Fibroblast of skin of right quadriceps (primary cell): ENCODE measurements at regions not wholly inside any gene's neighbourhood (a gene's known extent, or its start where the extent isn't known, plus 50 kb on each side); places are given as distances from the start of the nearest gene placed in this dataset.

Source experiments
- DNase-seq: peaks from one replicate; pipeline ENCODE4 v3.0.0-alpha.2; 2013

DNA sequence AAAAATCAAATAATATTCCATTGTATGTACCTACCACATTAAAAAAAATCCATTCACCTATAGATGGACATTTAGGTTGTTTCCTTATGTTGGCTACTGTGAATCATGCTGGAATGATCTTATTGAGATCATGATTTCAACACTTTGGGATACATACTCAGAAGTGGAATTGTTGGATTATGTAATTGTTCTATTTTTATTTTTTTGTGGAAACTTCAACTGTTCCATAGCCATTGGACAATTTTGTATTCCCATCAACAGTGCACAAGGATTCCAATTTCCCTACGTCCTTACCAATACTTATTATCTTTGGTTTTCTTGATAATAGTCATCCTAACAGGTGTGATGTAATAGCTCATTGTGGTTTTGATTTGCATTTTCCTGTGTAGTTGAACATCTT is 834.0 kb downstream of the MAFB start:
- DNase-seq: peak; percentile 33

DNA sequence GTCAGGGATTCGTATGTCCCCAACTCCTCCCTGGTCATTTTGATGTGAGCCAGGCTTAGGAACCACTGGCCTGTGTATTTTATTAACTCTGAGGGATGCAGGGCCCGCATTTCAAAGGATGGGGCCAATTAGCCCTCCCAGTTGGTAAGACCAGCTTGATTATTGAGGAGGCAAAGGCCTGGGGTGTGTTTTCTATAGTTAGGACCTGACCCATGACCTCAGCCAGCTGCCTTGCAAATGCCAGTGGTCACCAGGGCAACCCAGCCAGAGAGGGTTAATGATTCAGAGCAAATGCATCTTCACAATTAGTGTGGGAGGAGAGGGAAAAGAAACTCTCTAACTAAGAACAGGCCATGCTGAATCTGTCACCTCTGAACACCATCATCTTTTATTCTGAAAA is 835.4 kb downstream of the MAFB start:
- peak; percentile 73 for DNase-seq

DNA sequence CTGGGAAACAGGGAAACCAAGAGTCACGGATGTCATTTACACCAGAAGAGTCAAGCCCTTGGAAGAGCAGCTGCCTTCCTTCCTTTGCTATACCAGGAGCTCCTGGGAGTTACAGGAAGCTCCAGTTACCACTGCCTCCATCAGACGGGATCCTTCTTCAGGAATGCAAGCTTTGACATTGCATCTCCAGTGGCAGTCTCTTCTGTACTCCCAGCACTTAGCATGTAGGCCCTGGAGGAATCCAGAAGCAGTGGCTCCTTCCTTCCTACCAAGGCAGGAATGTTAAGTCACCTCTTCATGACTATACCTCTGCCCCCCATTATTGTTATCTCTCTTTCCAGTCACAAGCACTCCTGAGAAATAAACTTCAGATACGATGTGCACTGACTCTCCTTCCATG is 836.0 kb downstream of the MAFB start:
- DNase-seq: no peak

DNA sequence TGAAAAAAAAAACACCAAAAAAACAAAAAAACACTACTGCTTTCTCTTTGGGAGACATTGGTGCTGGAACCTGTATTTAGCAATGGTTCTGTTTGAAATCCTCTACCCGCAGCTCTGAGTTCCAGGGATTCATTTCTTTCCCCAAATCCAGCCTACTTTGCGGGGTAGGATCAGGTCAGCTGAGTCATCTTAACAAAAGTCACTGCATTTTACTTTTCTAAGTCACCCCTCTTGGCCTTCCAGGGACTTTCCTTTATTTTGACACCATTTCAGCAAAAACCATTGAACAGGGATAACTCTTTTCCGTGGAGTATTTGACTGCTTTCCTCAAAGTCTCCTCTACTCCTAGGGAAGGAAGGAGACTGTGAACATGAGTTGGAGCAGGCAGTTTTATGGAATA is 837.6 kb downstream of the MAFB start:
- peak; percentile 68 for DNase-seq

DNA sequence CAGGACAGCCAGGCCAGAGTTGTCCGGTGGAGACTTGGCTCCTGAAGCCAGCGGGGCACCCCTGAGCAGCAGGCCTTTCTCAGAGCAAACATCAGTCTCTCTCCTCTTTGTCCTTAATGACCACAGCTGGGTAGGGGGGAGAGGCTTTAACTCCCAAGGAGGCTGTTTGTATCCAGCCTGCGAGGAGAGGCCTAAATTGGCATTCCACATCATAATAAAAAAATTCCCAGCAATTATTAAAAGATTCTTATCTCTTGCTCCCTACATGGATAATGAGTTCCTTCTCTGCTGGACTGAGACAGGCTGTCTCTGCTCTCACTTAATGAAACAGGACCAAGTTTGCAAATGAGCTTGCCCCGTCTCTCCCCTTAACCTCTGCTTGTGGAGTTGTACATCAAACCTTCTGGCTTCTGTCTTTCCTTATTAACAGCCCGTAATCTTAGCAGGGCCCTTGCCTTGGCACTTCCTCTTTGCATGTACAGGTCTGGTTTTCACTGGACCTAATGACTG is 838.2 kb downstream of the MAFB start:
- peak; percentile 46 for DNase-seq

DNA sequence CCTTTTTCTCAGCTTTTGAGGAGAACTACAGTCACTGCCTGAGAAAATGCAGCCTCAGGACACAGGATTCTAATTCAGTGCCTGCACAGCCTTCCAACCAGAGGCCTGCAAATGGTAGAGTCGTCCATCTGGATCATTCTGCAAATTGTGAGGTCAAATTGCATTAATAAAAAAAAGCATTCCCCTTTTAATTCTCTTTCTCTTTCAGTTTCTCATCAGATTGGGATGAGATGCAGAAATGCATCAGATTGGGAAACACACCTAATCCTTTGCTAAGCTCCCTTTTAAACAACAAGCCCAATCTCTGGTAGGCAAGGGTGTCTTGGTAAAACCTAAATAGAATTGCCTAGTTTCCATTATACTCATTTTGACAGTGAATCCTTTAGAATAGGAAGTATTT is 838.8 kb downstream of the MAFB start:
- no peak for DNase-seq

DNA sequence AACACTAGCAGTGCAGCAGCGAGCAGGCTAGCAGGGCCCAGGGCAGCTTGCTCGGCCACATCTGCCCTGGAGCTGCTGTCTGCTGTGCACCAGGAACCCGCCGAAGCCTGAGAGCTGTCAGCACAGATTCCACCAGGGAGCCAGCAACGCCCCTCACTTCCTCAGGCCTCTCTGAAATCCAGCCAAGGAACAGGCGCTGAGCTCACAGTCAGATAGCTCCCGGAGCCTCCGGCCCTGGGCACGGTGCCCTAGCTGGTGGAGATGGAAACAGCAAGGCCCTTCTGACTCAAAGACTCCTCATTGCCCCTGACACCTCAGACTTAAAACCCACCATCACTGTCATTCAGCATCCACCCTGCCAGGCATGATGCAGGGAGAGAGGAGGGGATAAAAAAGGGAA is 839.4 kb downstream of the MAFB start:
- DNase-seq: peak; percentile 93

DNA sequence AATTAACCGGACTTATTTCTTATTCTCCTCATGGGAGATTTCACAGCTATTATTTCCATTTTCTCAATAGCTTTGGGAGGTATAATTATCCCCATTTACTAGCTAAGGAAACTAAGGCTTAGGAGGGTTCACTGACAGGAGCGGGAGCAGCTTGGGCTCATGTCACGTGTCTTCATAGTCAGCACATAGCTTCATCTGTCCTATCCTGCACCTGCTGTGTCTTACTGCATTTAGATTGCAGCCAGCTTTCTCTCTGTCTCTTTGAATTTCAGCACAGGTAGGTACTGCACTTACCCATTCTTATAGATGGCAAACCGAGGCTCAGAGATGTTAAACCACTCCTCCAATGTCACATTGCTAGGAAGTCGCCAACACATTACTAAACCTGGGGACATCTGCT is 839.9 kb downstream of the MAFB start:
- no peak for DNase-seq

DNA sequence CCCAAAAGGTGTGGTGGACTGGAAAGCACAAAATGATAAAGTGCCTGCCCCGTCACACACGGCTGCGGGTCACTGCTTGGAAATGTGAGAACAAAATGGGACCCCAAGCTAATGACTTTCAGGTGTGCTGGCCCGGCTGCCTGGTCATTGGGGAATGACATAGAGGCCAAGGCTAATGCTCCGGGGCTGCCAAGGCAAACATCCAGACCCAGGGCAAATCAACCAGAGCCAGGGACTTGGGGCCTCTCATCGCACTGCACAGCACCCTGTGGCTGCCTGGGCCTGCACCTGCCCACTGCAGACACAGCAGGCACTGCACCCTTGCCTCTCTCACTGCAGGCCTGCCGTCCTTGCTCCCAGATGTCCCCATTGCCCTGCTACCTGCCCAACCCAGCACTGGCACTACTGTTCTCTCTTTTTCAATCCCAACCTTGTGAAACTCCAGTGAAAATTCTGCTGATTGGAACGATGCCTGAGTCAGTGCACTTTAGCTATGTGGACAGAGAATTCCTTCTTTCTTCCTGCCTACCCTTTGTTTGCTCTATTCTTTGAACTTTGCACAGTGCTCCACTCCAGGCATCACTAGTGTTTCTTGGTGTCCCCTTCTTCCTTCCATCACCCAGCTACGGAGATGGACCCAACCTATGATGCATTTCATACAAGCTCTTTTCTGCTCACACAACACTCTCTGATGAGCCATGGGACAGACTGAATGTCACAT is 849.5 kb downstream of the MAFB start:
- no peak for DNase-seq

DNA sequence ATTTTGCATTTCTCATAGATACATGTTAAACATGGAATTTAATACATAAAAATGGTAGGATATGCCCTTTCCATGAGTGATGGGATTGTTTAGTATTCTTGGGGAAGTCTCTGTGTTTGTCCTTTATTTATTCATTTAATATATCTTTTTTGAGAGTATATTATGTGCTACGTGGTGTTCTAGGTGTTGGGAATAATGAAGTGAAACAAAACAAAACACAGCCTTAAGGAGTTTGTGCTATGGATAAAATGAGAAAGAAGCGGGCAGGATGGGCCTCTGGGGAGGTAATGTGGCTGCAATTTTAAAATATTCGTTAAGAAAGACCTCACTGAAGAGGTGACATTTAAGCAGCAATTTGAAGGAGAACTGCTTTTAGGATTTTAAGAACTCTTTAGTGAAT is 851.5 kb downstream of the MAFB start:
- no peak for DNase-seq

DNA sequence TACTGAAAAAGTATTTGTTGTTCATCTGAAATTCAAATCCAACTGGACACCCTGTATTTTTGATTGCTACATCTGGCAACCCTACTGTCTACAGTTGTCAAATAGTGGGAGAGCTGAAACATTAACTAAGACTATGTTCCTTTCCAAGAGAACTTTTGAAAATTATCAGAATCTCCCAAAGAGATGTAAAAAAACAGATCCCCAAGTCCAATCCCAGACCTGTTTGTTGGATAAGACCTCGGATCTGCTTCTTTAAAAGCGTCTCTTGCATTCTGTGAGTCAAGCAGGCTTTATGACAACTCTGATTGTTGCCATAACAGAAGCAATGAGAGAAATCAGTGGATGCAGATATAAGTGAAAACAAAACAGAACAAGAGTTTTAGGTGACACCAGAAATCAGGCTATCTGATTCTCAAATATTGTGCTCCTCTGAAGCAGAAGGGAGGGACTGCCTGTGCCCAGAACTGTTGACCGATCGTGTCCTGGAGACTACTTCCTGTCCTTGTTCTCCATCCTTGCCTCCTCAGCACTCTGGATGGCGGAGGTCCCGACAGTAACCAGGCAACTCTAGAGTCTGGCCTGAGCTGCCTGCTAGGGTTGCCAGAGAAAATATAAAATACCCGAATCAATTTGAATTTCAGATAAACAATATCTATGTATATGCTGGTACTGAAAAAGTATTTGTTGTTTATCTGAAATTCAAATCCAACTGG is 853.8 kb downstream of the MAFB start:
- DNase-seq: no peak

DNA sequence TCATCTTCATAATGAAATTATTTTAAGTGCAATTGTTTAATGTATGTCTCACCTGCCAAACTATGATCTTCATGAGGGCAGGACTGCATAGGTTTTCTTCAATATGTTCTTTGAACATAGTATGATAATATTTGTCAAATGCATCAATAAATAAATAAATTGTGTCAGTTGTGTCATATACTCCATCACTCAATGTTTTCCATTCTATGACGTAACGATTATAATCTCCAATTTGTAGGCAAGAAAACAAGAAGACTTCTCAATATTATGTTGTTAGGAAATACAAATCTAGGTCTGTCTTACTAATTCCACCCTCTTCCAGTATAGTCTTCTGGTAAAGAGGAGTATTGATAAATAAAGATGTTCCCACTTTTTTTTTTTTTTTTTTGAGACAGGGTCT is 858.1 kb downstream of the MAFB start:
- DNase-seq: no peak

DNA sequence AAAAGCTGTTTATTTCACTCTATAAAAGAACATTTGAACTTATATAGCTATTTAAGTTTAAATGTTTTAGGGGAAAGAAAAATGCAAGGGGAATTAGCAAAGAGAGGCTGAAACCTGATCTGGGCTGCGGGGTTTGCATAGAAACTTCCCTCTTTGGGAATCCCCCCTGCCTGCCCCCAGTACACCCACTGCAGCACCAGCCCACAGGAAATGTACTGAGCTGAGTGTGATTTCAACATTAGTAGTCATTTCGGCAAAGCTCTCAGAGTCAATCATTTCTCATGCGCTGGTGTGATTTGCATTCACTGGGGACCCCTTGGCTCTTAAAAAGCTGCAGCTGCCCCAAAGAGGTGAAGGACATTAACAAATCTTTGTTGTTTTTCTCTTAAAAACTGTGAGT is 859.4 kb downstream of the MAFB start:
- DNase-seq: peak; percentile 31

DNA sequence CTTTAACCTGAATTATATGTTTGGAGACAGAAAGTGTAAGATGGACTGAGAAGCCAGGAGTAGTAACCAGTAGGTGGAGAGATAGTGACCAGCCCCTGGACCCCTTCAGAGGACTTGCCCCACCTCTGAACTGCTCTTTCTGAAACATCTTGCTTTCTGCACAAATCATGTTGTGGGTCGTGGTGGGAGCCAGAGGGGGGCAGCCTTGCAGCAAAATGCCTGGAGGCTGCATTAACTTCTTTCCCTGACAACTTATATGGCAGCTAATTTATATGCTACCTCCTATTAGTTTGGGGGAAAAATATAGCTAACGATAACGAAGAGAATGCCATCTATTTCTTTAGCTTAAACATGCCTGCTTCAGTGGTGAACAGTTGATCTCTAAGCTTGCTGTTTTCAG is 859.8 kb downstream of the MAFB start:
- DNase-seq: peak; percentile 57

DNA sequence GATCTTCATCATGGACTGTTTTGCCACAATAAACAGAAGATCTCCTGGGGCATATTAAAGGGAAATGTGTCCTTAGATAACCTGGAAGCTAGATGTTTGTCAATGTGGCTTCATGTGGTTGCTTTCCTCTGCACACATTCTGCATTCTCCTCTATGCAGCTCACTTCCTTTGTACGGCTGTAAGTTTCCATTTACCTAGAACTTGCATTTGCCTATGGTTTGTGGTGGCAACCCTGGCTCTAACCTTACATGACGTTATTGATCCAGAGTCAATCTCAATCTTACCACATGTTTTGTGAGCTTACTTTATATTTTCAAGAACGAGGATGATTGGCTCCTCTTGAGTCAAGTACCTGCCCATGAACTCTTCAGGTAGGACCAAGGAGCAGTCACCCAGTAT is 863.1 kb downstream of the MAFB start:
- peak; percentile 36 for DNase-seq

DNA sequence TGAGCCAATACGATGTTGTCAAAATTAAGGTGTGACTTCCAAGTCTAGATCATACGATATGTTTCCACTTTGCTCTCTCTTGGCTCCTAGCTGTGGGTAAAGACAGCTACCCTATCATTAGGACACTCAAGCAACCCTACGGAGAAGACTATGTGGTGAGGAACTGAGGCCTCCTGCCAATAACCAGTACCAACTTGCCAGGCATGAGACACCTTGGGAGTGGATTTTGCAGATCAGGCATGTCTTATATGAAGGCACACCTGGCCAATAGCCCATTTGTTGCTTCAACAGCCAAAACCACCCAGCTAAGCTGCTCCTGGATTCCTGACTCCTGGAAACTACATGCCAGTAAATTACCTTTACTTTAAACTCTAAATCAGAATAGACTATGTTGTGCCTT is 863.4 kb downstream of the DHX35 start:
- no peak for DNase-seq

DNA sequence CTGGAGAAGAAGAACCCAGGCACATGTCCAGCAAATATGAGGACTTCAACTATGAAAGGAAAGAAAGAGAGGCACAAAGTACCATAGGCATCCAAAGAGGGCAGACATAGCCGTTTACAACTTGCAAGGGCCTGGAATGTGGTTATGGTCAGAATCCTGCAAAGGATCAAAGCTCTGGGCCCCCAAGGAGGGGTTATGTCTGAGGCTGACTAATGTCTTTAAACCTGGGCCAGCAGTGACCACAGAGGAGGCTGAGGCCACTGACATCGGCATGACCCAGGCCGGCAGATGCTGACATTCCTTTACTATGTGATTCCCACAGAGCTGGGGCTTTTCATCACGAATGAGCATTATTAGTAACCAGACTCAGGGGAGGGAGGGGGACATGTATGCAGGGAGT is 861.1 kb downstream of the DHX35 start:
- DNase-seq: peak; percentile 76

DNA sequence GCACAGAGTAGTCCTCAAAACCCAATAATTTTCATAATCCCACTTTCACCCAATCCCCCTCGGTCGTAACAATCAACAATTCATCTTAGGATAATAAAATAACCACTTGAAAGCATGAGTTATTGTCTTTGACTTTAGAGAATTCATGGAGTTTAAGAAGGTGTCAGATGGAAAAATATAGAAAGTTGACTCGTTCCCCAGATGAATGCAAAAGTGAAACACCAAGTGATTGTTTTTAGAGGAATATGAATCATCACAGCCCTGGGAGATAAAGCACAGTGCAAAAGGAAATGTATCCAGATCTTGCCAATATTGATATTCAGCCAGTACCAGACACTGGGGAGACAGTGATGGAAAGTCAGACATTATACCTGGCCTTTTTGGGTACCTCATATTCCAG is 860.5 kb downstream of the DHX35 start:
- DNase-seq: peak; percentile 43

DNA sequence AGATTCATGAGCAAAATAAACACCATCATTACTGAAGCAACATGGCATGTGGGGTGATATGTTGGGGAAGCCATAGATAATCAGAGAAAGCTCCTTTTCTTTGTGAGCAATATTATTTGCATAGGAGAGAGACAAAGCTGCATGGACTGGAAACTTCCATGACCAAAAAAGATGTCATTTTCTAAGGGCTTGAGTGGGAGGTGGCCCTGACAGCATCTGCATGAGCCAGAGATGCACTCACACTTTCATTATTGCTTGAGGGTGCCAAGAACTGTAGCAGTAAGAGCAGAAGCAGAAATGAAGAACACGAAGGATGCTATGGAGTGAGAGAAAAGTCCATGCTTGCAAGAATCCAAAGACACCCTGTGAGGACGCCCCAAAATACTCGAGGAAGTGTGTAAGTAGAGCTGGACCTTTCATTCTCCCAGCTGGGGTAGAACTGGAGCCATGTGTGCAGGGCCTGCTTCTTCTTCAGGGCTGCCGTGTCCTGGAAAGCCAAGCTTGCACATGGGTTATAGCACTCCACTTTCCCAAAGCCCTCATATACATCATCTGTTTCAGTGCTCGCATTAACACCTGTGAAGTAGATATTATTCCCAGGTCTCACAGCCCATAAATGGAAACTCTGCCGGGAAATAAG is 851.2 kb downstream of the DHX35 start:
- DNase-seq: no peak

DNA sequence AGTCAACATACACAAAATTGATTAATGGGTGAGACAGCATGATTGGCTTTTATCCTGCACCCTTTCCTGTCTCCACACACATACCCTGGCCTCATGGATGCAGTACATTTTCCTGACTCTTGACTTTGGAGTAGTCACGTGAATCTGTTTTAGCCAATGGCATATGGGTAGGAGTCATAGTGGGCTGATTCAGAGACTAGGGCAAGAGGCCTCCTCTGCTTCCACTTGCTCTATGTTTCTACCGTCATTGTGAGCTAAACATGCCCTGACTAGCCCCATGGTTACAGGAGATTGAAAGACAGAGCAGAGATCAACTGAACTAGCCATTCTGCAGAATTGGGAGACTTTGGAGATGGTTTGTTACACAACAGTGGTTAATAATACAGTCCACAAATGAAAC is 850.0 kb downstream of the DHX35 start:
- DNase-seq: no peak

DNA sequence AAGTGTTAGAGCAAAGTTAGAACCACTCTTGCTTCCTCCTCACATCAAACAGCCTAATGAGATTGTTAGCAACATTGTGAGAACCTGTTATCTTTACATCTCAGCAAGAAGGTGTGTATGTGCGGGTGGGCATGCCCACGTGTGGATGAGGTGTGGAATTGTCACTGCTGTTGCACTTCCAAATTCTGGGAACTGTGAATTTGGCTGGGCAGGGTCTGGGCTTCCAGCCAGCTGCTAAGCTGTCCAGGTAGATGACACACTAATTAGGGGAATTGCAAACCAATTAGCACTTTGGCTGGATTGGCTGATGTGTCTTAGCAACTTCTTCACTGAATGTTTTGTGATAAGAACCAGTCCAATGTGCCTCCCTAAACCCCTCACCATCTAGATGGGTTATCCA is 848.2 kb downstream of the DHX35 start:
- DNase-seq: no peak

DNA sequence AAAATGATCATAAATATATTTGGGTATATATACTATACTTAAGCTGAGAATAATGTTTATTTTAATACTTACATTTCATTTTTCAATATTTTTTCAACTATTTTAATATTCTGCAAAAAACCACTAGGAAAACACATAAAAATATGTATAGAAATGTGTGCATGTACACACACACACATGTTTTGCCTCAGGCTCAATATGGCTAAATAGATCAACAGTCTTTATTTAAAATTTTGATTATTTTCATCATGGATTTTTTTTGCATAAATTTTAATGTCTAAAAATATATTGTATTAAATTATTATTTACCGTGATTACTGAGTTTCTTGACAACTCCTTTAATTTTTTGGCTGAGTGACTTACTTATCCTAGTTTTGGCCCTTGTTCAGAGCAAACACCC is 846.5 kb downstream of the DHX35 start:
- DNase-seq: no peak

DNA sequence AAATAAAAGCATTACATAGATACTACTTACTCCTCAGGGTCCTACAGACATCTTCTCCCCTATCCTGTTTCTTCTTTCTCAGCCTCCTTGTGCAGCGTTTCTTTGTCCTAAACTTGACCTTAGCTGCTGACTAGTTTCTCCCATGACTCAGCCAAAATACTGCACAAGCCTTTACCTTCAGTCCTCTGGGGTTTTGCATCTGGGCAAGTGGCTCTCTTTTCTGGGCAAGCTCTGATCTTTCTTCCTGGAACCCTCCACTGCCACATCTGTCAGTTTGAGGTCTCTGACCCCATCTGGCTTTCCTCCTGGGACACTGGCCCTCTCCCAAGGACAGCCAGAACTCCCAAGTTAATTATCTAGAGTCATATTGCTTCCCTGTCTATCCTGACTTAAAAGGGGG is 838.4 kb downstream of the DHX35 start:
- peak; percentile 71 for DNase-seq

DNA sequence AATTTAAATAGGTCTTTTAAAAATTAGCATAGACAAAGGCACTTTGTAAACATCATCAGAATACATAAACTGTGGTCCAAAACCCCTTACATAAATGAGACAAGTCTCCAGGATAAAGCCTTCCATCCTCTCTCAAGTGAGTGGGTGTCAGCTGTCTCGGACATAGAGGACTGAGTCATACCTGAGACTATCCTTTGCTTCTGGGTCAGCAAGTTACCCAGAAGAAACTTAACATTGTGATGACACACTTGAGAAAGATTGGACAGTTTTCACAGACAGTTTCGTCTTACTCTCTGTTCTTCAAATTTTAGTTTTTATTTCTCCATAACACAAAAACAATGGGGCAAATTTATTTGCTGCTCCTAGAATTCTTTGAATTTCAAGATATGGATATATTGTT is 838.0 kb downstream of the DHX35 start:
- peak; percentile 39 for DNase-seq
